Activated CD8-positive, alpha-beta T cell treated with anti-CD3 and anti-CD28 coated beads, Interleukin-2, amount 10 ng/mL, durations not matched to agents 7 days and 5 days (primary cell): ENCODE measurements at regions not wholly inside any gene's neighbourhood (a gene's known extent, or its start where the extent isn't known, plus 50 kb on each side); places are given as distances from the start of the nearest gene placed in this dataset.

Source experiments
- ATAC-seq: fragments of 150-1000 bp; cut with Tn5 transposase; one replicate; pipeline ENCODE4 v1.10.0; 2021; ENCODE audit warnings: moderate library complexity
- CTCF ChIA-PET: fragments of 350-600 bp; sonication (Branson Sonifier 250); formaldehyde crosslinking; loops from one replicate; lab custom pipeline; 2021; ENCODE audit warnings: antibody characterized with exemption; lab: Charles Lee
- POLR2A ChIA-PET: fragments of 350-600 bp; sonication (Branson Sonifier 250); formaldehyde crosslinking; loops from one replicate; lab custom pipeline; 2021; ENCODE audit warnings: antibody characterized with exemption; lab: Charles Lee
- DNase-seq: peaks from one replicate; pipeline ENCODE4 v3.0.0-alpha.2; 2020
- H3K27ac Mint-ChIP-seq: one replicate; pipeline ENCODE4 v1.8.0; 2021; ENCODE audit warnings: mild to moderate bottlenecking, mixed read lengths
- H3K27me3 Mint-ChIP-seq: one replicate; pipeline ENCODE4 v1.8.0; 2021; ENCODE audit warnings: low read depth, mixed read lengths
- H3K36me3 Mint-ChIP-seq: one replicate; pipeline ENCODE4 v1.8.0; 2021; ENCODE audit warnings: low read depth, mixed read lengths
- H3K4me1 Mint-ChIP-seq: one replicate; pipeline ENCODE4 v1.8.0; 2021; ENCODE audit warnings: low read depth, mixed read lengths
- H3K4me3 Mint-ChIP-seq: one replicate; pipeline ENCODE4 v1.8.0; 2021; ENCODE audit warnings: mild to moderate bottlenecking, mixed read lengths
- H3K9me3 Mint-ChIP-seq: one replicate; pipeline ENCODE4 v1.8.0; 2022; ENCODE audit warnings: mixed read lengths; ENCODE audit not compliant: insufficient read depth

DNA sequence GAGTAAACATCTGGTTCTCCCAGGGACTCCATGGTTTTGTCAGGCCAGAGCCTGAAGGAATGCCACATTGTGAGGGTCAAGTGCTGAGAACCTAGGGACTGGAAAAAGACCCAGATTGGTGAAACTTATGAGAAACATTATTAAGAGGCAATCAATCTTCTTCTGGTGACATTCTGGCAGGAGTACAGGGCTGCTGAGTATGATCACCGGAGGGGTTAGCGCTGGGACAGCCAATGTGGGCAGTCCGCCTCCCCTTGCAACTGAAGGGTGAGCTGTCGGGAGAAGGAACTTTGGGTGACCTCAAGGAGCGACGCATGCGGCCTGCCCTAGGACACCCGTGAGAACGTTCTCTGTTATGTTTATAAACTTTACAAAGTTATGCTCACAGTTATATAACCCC, 429.0 kb downstream of the LMO4 start:
- Mint-ChIP-seq H3K4me1 (no peaks in the 10 kb centered on the region), H3K4me3 (no peak overlapping the region), H3K36me3 (no peaks in the 10 kb centered on the region), H3K27ac (no peak overlapping the region), H3K9me3 (no peaks in the 10 kb centered on the region), H3K27me3 (no peaks in the 10 kb centered on the region)
- POLR2A ChIA-PET, result no interaction called here
- no peak for ATAC-seq
- CTCF ChIA-PET, result no interaction called here
- DNase-seq, result no peak

DNA sequence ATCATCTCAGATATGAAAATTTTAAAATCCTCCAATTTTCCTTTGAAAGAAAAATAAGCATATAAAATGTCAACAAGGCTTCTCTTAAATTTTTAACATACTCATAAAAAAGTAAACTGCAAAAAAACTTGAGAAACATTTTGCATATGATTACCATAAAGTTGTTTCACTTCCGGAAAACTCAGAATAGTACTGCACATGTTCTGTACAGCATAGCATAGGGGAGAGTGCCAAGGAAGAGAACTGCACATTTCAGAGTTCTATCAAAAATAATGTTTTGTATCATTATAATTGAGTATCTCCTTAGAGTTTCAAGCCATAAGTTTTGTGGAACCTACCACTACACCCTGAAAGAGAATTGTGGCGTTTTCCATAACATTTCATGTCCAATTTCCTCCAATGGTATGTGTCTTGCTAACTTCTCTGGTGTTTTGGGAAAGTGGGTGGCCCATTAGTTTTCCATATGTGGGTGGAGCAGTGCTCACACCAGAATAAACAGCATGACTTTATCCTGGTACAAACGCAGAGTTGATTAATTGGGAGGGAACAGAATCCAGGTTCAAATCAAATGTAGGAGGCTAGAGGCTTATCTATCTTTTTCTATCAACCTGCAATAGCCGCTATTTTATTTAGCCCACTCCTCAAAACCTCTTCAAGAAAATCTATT, 430.9 kb downstream of the LMO4 start:
- H3K27ac Mint-ChIP-seq, result no peak overlapping the region
- POLR2A ChIA-PET, result no interaction called here
- no peak for ATAC-seq
- no peaks in the 10 kb centered on the region for H3K4me1 Mint-ChIP-seq
- no peak for DNase-seq
- no peaks in the 10 kb centered on the region for H3K9me3 Mint-ChIP-seq
- CTCF ChIA-PET, result no interaction called here
- no peaks in the 10 kb centered on the region for H3K36me3 Mint-ChIP-seq
- H3K27me3 Mint-ChIP-seq, result no peaks in the 10 kb centered on the region
- H3K4me3 Mint-ChIP-seq, result no peak overlapping the region

DNA sequence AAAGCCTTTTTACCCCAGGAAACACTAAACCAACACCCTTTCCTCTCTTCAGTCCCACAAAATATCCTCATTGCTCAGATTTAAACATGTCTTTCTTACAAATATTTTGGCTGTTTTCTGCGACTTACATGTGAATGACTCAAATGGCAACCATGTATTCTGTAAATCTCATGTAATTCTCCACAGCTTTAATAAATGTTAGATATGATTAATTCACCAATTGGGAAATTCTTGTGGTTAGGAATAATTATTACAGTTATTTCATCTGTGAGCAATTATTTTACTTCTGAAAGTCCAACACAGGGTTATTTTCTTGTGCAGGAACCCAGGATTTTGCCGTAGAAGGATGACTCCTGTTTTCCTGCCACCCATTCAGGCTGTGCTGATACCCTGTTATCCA, 431.5 kb downstream of the LMO4 start:
- Mint-ChIP-seq H3K27ac (no peak overlapping the region), H3K36me3 (no peaks in the 10 kb centered on the region), H3K4me1 (no peaks in the 10 kb centered on the region), H3K4me3 (no peak overlapping the region), H3K9me3 (no peaks in the 10 kb centered on the region), H3K27me3 (no peaks in the 10 kb centered on the region)
- ChIA-PET POLR2A (no interaction called here), CTCF (no interaction called here)
- ATAC-seq (no peak), DNase-seq (no peak)

DNA sequence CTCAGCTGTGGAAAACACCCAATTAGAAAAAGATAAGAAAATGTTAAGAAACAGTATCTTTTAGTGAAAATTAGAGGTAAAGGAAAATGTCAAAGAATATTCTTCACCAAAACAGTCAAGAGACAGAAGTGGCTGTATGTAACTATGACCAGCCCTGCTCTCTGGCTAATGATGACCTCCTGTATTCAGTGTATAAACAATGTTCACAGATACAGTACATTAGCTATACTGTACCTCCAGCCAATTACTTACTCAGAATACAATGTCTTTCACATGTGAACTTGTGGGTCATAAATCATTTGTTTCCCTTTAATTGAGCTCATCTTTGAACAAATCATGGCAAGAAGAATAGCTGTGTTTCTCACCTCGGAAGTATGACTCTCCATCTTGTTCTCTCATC, 432.0 kb downstream of the LMO4 start:
- ATAC-seq (no peak), DNase-seq (no peak)
- Mint-ChIP-seq H3K4me3 (no peak overlapping the region), H3K9me3 (no peaks in the 10 kb centered on the region), H3K27ac (no peak overlapping the region), H3K4me1 (no peaks in the 10 kb centered on the region), H3K36me3 (no peaks in the 10 kb centered on the region), H3K27me3 (no peaks in the 10 kb centered on the region)
- ChIA-PET CTCF (no interaction called here), POLR2A (no interaction called here)

DNA sequence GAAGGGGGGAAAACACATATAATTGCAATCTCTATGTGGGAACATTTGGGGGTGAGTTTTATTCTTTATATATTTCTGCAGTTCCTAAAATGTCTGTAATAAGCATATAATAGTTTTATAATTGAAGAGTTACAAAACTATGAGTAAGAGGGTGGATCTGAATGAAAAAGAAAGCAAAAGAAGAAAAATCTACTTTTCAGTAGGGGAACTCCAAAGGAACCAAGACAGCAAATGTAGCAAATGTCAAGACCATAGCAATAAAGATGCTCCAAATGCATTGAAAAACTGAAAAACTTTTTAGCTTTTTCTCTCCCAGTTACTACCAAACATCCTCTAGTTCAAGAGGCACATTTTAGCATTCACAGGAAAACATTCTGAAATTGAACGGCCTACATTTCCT, 434.8 kb downstream of the LMO4 start:
- H3K9me3 Mint-ChIP-seq, result no peaks in the 10 kb centered on the region
- no peak overlapping the region for H3K4me3 Mint-ChIP-seq
- H3K4me1 Mint-ChIP-seq, result no peaks in the 10 kb centered on the region
- no peaks in the 10 kb centered on the region for H3K27me3 Mint-ChIP-seq
- ChIA-PET CTCF (no interaction called here), POLR2A (no interaction called here)
- H3K27ac Mint-ChIP-seq, result no peak overlapping the region
- no peaks in the 10 kb centered on the region for H3K36me3 Mint-ChIP-seq
- no peak for DNase-seq
- no peak for ATAC-seq

DNA sequence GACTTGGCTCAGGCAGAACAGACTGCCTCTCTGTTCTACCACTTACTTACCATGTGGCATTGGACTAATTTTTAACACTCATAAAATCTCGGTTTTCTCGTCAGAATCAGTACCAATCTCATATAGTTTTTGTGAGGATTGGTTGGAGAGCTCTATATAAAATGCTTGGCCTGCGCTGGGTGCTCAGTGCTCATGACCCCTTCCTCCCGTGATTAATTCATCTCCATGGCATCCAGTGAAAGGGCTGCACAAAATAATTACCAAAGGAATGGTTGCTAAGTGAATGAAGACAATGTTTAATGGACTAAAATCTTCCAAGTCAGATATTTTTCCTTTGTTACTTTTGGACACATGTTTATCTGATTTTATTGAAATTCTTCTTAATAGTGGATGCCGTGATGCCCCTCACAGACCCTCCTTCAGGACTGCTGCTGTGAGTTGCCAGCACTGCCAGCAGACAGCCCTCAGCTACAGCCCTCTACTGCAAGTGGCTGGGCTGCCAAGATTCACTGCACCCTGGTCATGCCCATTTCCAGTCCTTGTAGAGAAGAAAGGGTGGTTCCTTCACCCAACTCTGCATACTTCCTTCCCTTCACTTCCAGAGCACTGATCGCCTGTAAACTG, 436.5 kb downstream of the LMO4 start:
- H3K36me3 Mint-ChIP-seq, result no peaks in the 10 kb centered on the region
- CTCF ChIA-PET, result no interaction called here
- no peak for DNase-seq
- no peaks in the 10 kb centered on the region for H3K4me1 Mint-ChIP-seq
- POLR2A ChIA-PET, result no interaction called here
- H3K4me3 Mint-ChIP-seq, result no peak overlapping the region
- H3K27ac Mint-ChIP-seq, result no peak overlapping the region
- H3K9me3 Mint-ChIP-seq, result no peaks in the 10 kb centered on the region
- ATAC-seq, result no peak
- no peaks in the 10 kb centered on the region for H3K27me3 Mint-ChIP-seq

DNA sequence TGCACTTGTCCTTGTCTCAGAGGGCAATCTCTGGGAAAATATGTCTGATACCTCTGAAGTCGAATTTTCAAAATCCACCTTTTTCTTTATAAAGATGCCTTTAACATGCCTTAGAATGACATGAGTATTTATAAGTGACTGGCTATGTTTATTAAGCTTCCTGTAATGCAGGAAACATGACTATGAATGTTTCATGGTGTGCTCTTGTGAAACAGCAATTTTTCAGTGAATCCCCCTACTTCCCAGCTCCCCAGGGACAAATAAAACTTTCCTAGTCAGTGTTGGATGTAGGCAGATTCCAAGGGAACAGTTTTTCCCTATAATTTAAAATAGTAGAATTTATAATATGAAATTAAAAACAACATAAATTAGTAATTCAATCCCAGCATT, 437.0 kb downstream of the LMO4 start:
- Mint-ChIP-seq H3K4me1 (no peaks in the 10 kb centered on the region), H3K27me3 (no peaks in the 10 kb centered on the region), H3K9me3 (no peaks in the 10 kb centered on the region), H3K27ac (no peak overlapping the region), H3K36me3 (no peaks in the 10 kb centered on the region), H3K4me3 (no peak overlapping the region)
- POLR2A ChIA-PET, result no interaction called here
- CTCF ChIA-PET, result no interaction called here
- DNase-seq, result no peak
- ATAC-seq, result no peak

DNA sequence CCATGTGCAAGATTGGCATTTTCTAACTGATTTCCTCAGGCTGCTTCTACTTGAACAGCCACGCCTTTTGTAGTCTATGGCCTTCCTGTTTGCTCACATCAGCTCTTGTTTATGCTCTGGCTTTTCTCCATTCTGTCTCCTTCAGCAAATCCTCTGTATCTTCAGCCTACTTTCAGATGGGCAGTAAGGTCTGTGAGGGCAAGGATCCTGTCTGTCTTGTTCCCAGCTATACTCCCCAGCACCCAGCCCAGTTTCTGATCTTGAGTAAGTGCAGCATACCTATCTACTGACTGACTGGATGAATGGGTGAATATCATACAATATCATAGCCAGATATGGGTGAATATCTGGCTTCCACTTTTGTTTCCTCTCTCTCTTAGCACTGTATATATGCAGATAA, 438.1 kb downstream of the LMO4 start:
- Mint-ChIP-seq H3K27ac (no peak overlapping the region), H3K4me3 (no peak overlapping the region), H3K27me3 (no peaks in the 10 kb centered on the region), H3K9me3 (no peaks in the 10 kb centered on the region), H3K4me1 (no peaks in the 10 kb centered on the region), H3K36me3 (no peaks in the 10 kb centered on the region)
- ChIA-PET POLR2A (no interaction called here), CTCF (no interaction called here)
- ATAC-seq (no peak), DNase-seq (no peak)

DNA sequence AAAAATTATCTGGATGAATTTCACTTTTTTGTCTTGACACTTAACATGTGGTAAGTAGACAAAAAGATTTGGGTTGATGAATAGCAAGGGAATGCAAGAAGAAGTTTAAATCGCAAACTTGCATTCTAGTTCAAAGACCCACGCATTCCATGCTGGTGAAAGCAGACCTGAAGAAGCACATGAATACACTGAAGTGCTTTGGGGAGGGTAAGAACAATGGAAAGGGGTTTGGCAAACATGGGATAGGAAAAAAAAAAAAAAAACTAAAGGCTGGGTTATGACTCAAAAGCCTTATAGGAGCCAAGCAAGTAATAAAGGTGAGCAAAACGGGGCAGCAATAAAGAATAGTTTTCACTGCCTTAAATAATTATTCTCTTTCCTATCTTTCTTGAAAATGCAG, 450.2 kb downstream of the LMO4 start:
- POLR2A ChIA-PET, result no interaction called here
- H3K9me3 Mint-ChIP-seq, result no peaks in the 10 kb centered on the region
- no peak overlapping the region for H3K27ac Mint-ChIP-seq

DNA sequence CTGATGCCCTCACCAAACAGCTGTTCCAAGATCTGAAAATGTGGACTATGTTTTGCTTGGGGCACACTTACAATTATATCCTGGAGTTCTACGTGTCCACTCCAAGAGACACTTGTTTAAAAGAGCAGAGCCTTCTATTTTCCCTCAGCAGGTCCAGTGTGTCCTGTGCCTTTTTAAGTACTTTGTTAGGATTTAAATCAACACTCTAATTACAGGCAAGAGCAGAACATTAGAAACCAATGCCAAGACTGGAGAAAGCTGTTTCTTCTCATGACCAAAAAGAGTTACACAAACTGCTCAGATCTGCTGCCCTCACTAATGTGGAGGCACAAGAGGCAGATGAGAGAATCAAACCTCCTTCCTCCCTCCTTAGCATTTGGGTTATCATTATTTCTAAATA, 452.9 kb downstream of the LMO4 start:
- Mint-ChIP-seq H3K27me3 (no peaks in the 10 kb centered on the region), H3K4me3 (no peak overlapping the region), H3K36me3 (no peaks in the 10 kb centered on the region), H3K4me1 (no peaks in the 10 kb centered on the region), H3K9me3 (no peaks in the 10 kb centered on the region), H3K27ac (no peak overlapping the region)
- ATAC-seq, result no peak
- no peak for DNase-seq
- ChIA-PET CTCF (no interaction called here), POLR2A (no interaction called here)

More for the DNA sequence above, 450.2 kb downstream of the LMO4 start:
- no peaks in the 10 kb centered on the region for H3K27me3 Mint-ChIP-seq
- CTCF ChIA-PET, result no interaction called here
- DNase-seq (no peak), ATAC-seq (no peak)
- H3K4me1 Mint-ChIP-seq, result no peaks in the 10 kb centered on the region
- no peak overlapping the region for H3K4me3 Mint-ChIP-seq
- H3K36me3 Mint-ChIP-seq, result no peaks in the 10 kb centered on the region

DNA sequence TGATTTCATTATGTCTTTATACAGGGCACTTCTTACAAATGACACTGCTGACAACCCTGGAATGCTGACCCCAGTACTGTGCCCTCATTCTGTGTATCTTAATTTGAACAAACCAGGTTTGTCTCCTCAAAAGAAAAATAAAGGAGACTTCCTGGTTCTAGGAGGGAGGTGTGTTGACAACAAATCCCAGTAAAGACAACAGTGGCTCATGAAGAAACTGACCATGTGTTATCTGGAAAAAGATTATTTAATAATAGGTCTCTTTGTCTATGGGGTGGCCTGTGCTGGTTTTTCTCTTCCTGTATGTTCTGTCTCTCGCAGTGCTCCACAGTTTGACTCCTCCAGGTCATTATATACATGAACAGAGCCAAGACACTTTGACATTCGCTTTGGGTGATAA, 454.6 kb downstream of the LMO4 start:
- Mint-ChIP-seq H3K27me3 (no peaks in the 10 kb centered on the region), H3K9me3 (no peaks in the 10 kb centered on the region), H3K4me3 (no peak overlapping the region), H3K27ac (no peak overlapping the region), H3K4me1 (no peaks in the 10 kb centered on the region), H3K36me3 (no peaks in the 10 kb centered on the region)
- ChIA-PET POLR2A (no interaction called here), CTCF (no interaction called here)
- ATAC-seq (no peak), DNase-seq (no peak)

DNA sequence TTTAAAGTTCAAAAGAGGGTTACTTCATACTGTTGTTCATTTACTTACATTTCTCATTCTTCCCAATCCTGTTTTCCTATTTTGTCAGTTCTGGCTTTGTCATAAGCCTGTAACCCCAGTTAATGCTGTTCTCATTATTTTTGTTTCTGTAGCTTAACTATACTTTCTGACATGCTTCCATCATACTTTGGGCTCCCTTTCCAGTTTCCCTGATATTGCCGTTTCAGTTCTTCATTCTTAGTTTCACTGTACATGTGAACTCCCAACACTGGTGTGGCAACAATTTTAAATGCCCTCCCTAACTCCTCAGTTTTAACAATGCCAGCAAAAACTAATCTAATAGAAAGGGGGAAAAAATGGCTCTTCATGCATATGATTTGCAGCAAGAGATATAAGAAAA, 456.7 kb downstream of the LMO4 start:
- POLR2A ChIA-PET, result no interaction called here
- Mint-ChIP-seq H3K4me1 (no peaks in the 10 kb centered on the region), H3K27me3 (no peaks in the 10 kb centered on the region), H3K27ac (no peak overlapping the region), H3K36me3 (no peaks in the 10 kb centered on the region), H3K9me3 (no peaks in the 10 kb centered on the region), H3K4me3 (no peak overlapping the region)
- no peak for DNase-seq
- no peak for ATAC-seq
- CTCF ChIA-PET, result no interaction called here

DNA sequence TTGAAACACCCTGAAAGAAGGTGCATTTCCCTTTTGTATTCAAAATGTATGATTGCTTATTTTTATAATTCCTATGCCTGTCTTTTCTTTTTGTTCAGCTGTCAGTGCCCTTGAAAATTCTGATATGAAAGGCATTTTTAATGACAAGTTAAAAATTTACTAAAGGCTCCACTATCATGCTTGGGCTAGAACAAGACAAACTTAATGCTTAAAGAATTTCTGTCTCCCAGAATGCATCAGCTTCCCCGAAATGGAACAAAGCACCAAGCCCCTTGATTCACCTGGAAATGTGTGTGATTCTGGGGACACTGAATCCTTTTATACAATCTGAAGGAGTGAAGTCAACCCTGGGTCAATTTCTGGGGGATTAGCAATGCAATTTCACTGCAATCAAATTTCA, 457.5 kb downstream of the LMO4 start:
- no peaks in the 10 kb centered on the region for H3K4me1 Mint-ChIP-seq
- H3K27me3 Mint-ChIP-seq, result no peaks in the 10 kb centered on the region
- no peak overlapping the region for H3K27ac Mint-ChIP-seq
- no peak overlapping the region for H3K4me3 Mint-ChIP-seq
- H3K36me3 Mint-ChIP-seq, result no peaks in the 10 kb centered on the region
- DNase-seq (no peak), ATAC-seq (no peak)
- ChIA-PET POLR2A (no interaction called here), CTCF (no interaction called here)
- no peaks in the 10 kb centered on the region for H3K9me3 Mint-ChIP-seq
